ENCODE measurements at regions not wholly inside any gene's neighbourhood (a gene's known extent, or its start where the extent isn't known, plus 50 kb on each side); places are given as distances from the start of the nearest gene placed in this dataset.

- intact Hi-C loops (cut with DNase I; ENCODE audit: low total_unique reads) (no loop called here), in situ Hi-C loops (cut with MboI; ENCODE audit: low sequenced_read_pairs in 4 of 4) (no loop called here)
- H3K36me3 ChIP-seq = no peaks in the 10 kb centered on the region
- TF ChIP-seq POLR2A (IDR thresholded peaks at IDR 0.05) (no peak), CTCF (IDR thresholded peaks at IDR 0.05 in 4 of 5, conservative IDR thresholded peaks at IDR 0.05 in 1 of 5) (no peak)
- H3K27ac ChIP-seq = no peak overlapping the region
- H3K9me3 ChIP-seq = no peaks in the 10 kb centered on the region
- DNase-seq (no peak), ATAC-seq (no peak)
- no peak overlapping the region for H3K4me3 ChIP-seq
- H3K27me3 ChIP-seq = no peaks in the 10 kb centered on the region
- no peaks in the 10 kb centered on the region for H3K4me1 ChIP-seq
These were observed 653.5 kb downstream of the FAM181B start for GRCh38 chr11:82080160-82080559.

- Histone ChIP-seq H3K36me3 (no peaks in the 10 kb centered on the region), H3K4me1 (no peaks in the 10 kb centered on the region), H3K9me3 (no peaks in the 10 kb centered on the region), H3K4me3 (no peak overlapping the region), H3K27ac (no peak overlapping the region), H3K27me3 (no peaks in the 10 kb centered on the region)
- intact Hi-C loops (cut with DNase I; ENCODE audit: low total_unique reads) (no loop called here), in situ Hi-C loops (cut with MboI; ENCODE audit: low sequenced_read_pairs in 4 of 4) (no loop called here)
- DNase-seq (no peak), ATAC-seq (no peak)
- TF ChIP-seq POLR2A (IDR thresholded peaks at IDR 0.05) (no peak), CTCF (IDR thresholded peaks at IDR 0.05 in 4 of 5, conservative IDR thresholded peaks at IDR 0.05 in 1 of 5) (no peak)
These were observed 657.5 kb downstream of the FAM181B start for GRCh38 chr11:82076126-82076525.

DNA sequence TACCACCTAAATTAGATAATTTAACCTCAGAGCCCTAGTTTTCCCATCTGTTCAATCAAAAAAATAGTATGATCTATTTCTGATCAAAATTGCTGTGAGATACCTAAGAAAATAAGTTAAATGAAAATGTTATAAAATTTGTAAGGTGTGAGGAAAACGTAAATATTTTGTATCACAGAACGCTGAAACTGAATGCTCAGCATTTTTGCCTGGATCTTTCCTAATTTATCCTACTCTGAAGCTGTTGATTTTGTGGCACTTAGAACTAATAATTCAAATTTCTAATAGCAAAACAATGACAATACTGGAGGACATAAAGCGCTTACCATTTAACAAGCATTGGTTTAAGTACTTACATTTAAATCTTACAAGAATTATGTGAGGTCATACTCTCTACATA lies 674.2 kb downstream of the FAM181B start:
- no peaks in the 10 kb centered on the region for H3K36me3 ChIP-seq
- intact Hi-C loops (cut with DNase I; ENCODE audit: low total_unique reads) = no loop called here
- in situ Hi-C loops (cut with MboI; ENCODE audit: low sequenced_read_pairs in 4 of 4) = no loop called here
- no peaks in the 10 kb centered on the region for H3K9me3 ChIP-seq
- H3K4me1 ChIP-seq = no peaks in the 10 kb centered on the region
- ATAC-seq (no peak), DNase-seq (no peak)
- no peaks in the 10 kb centered on the region for H3K27me3 ChIP-seq
- TF ChIP-seq POLR2A (IDR thresholded peaks at IDR 0.05) (no peak), CTCF (IDR thresholded peaks at IDR 0.05 in 4 of 5, conservative IDR thresholded peaks at IDR 0.05 in 1 of 5) (no peak)
- H3K4me3 ChIP-seq = no peak overlapping the region
- H3K27ac ChIP-seq = no peak overlapping the region

GRCh38 chr11:82056450-82056849 lies 677.2 kb downstream of the FAM181B start:
- H3K27me3 ChIP-seq = no peaks in the 10 kb centered on the region
- H3K36me3 ChIP-seq = no peaks in the 10 kb centered on the region
- TF ChIP-seq POLR2A (IDR thresholded peaks at IDR 0.05) (no peak), CTCF (IDR thresholded peaks at IDR 0.05 in 4 of 5, conservative IDR thresholded peaks at IDR 0.05 in 1 of 5) (no peak)
- H3K4me3 ChIP-seq = no peak overlapping the region
- H3K27ac ChIP-seq = no peak overlapping the region
- DNase-seq (no peak), ATAC-seq (no peak)
- H3K9me3 ChIP-seq = no peaks in the 10 kb centered on the region
- in situ Hi-C loops (cut with MboI; ENCODE audit: low sequenced_read_pairs in 4 of 4) (no loop called here), intact Hi-C loops (cut with DNase I; ENCODE audit: low total_unique reads) (no loop called here)
- no peaks in the 10 kb centered on the region for H3K4me1 ChIP-seq

DNA sequence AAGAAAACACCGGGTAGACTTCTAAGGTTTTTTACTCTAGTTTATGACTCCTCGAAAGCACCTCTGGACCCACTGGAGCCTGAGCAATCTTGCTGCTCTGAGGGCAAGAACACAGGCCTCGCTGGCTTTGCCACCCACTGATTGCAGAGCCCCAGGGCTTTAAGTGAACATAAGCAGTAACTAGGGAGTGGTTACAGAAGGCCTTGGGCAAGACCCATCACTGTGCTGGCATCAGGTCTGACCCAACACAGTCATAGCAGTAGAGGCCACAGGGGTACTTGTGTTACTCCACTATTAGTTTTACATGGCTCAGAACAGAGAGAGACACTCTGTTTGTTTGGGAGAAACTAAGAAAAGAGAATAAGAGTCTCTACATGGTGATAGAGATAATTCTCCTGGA lies 684.5 kb downstream of the FAM181B start:
- in situ Hi-C loops (cut with MboI; ENCODE audit: low sequenced_read_pairs in 4 of 4) (no loop called here), intact Hi-C loops (cut with DNase I; ENCODE audit: low total_unique reads) (no loop called here)
- no peak overlapping the region for H3K27ac ChIP-seq
- no peak for TF ChIP-seq POLR2A (IDR thresholded peaks at IDR 0.05)
- no peak for TF ChIP-seq CTCF (IDR thresholded peaks at IDR 0.05 in 4 of 5, conservative IDR thresholded peaks at IDR 0.05 in 1 of 5)
- no peaks in the 10 kb centered on the region for H3K27me3 ChIP-seq
- ATAC-seq = no peak
- H3K4me3 ChIP-seq = no peak overlapping the region
- H3K36me3 ChIP-seq = no peaks in the 10 kb centered on the region
- DNase-seq = no peak
- no peaks in the 10 kb centered on the region for H3K4me1 ChIP-seq
- H3K9me3 ChIP-seq = no peaks in the 10 kb centered on the region

Data from gastrocnemius medialis (tissue), 4 donors.